Astrocyte (in vitro differentiated cells and primary cell): ENCODE measurements at regions not wholly inside any gene's neighbourhood (a gene's known extent, or its start where the extent isn't known, plus 50 kb on each side); places are given as distances from the start of the nearest gene placed in this dataset.

Experiments
- DNase-seq: peaks from one replicate; pipeline ENCODE4 v3.0.0-alpha.2; 2010; ENCODE audit warnings: low read depth
- FAIRE-seq: peaks from 2 replicates; lab custom pipeline; 2011; peaks lifted over from hg19 to GRCh38; lab: Jason Lieb, UNC
- H2AFZ ChIP-seq: 2 replicates; pipeline ENCODE4 v1.6.0; 2012; ENCODE audit warnings: low read depth, low read length, inconsistent platforms
- H3K27ac ChIP-seq: 2 replicates; pipeline ENCODE4 v1.5.1; 2011; ENCODE audit warnings: low read depth, low read length, inconsistent platforms
- H3K27me3 ChIP-seq: 2 replicates; pipeline ENCODE4 v1.6.0; 2011; ENCODE audit warnings: low read length, inconsistent platforms; ENCODE audit not compliant: insufficient read depth
- H3K36me3 ChIP-seq: 2 replicates; pipeline ENCODE4 v1.5.1; 2011; ENCODE audit warnings: low read length, inconsistent platforms; ENCODE audit not compliant: insufficient read depth
- H3K4me1 ChIP-seq: 2 replicates; pipeline ENCODE4 v1.5.1; 2011; ENCODE audit warnings: low read length, inconsistent platforms; ENCODE audit not compliant: insufficient read depth
- H3K4me2 ChIP-seq: 2 replicates; pipeline ENCODE4 v1.6.0; 2012; ENCODE audit warnings: low read length, inconsistent platforms
- H3K4me3 ChIP-seq: 2 replicates; pipeline ENCODE4 v1.5.1; 2011; ENCODE audit warnings: low read depth, mild to moderate bottlenecking, low read length, inconsistent platforms; ENCODE audit not compliant: insufficient read depth
- H3K79me2 ChIP-seq: 2 replicates; pipeline ENCODE4 v1.6.0; 2012; ENCODE audit warnings: mild to moderate bottlenecking, low read length, inconsistent platforms; ENCODE audit not compliant: insufficient read depth
- H3K9ac ChIP-seq: 2 replicates; pipeline ENCODE4 v1.6.0; 2012; ENCODE audit warnings: mild to moderate bottlenecking, low read length, inconsistent platforms
- H3K9me3 ChIP-seq: 2 replicates; pipeline ENCODE4 v1.5.1; 2012; ENCODE audit warnings: low read depth, mild to moderate bottlenecking, low read length, inconsistent platforms; ENCODE audit not compliant: insufficient read depth
- H4K20me1 ChIP-seq: 2 replicates; pipeline ENCODE4 v1.6.0; 2012; ENCODE audit warnings: low read length, inconsistent platforms; ENCODE audit not compliant: insufficient read depth
- H3K27ac Mint-ChIP-seq: one replicate; pipeline ENCODE4 v1.8.0; 2021; ENCODE audit warnings: mild to moderate bottlenecking, mixed read lengths; ENCODE audit not compliant: unreplicated experiment
- H3K27me3 Mint-ChIP-seq: one replicate; pipeline ENCODE4 v1.8.0; 2021; ENCODE audit warnings: low read depth, mixed read lengths; ENCODE audit not compliant: unreplicated experiment
- H3K36me3 Mint-ChIP-seq: one replicate; pipeline ENCODE4 v1.8.0; 2021; ENCODE audit warnings: low read depth, mixed read lengths; ENCODE audit not compliant: unreplicated experiment
- H3K4me1 Mint-ChIP-seq: one replicate; pipeline ENCODE4 v1.8.0; 2021; ENCODE audit warnings: low read depth, mixed read lengths; ENCODE audit not compliant: unreplicated experiment
- H3K4me3 Mint-ChIP-seq: one replicate; pipeline ENCODE4 v1.8.0; 2021; ENCODE audit warnings: mild to moderate bottlenecking, moderate library complexity, mixed read lengths; ENCODE audit not compliant: unreplicated experiment
- H3K9me3 Mint-ChIP-seq: one replicate; pipeline ENCODE4 v1.8.0; 2021; ENCODE audit warnings: mild to moderate bottlenecking, mixed read lengths; ENCODE audit not compliant: unreplicated experiment
- CTCF ChIP-seq: IDR thresholded peaks from 2 replicates; pipeline ENCODE4 v1.5.1; 2011; ENCODE audit warnings: low read depth, mild to moderate bottlenecking, inconsistent platforms, low read length, moderate library complexity; ENCODE audit not compliant: insufficient read depth
- EZH2 ChIP-seq: IDR thresholded peaks from 2 replicates; pipeline ENCODE4 v1.6.1; 2012; ENCODE audit warnings: mild to moderate bottlenecking, low read length, inconsistent platforms; ENCODE audit not compliant: insufficient read depth

GRCh38 chr6:130307752-130308361 is 58.0 kb upstream of the TMEM200A start:
- Histone ChIP-seq H3K4me3 (no peak overlapping the region), H3K27me3 (no peaks in the 10 kb centered on the region), H2AFZ (no peak overlapping the region), H3K36me3 (no peaks in the 10 kb centered on the region), H3K4me1 (peaks cover 9% of the 10 kb centered on the region), H4K20me1 (no peaks in the 10 kb centered on the region), H3K4me2 (peak overlapping the region; percentile 32), H3K9me3 (no peaks in the 10 kb centered on the region), H3K9ac (no peak overlapping the region), H3K79me2 (peaks cover 1% of the 10 kb centered on the region), H3K27ac (peak overlapping the region; percentile 0)
- Mint-ChIP-seq H3K4me3 (no peak overlapping the region), H3K4me1 (peaks cover 10% of the 10 kb centered on the region), H3K9me3 (no peaks in the 10 kb centered on the region), H3K36me3 (no peaks in the 10 kb centered on the region), H3K27ac (no peak overlapping the region), H3K27me3 (no peaks in the 10 kb centered on the region)
- TF ChIP-seq CTCF (no peak), EZH2 (no peak)
- DNase-seq: peak; percentile 72
- FAIRE-seq: peak; percentile 45

- H3K4me1 Mint-ChIP-seq: peaks cover 10% of the 10 kb centered on the region
- DNase-seq (no peak), FAIRE-seq (no peak)
- no peak overlapping the region for H3K4me2 ChIP-seq
- no peak overlapping the region for H3K9ac ChIP-seq
- no peak overlapping the region for H3K4me3 Mint-ChIP-seq
- H3K79me2 ChIP-seq: peaks cover 4% of the 10 kb centered on the region
- TF ChIP-seq CTCF (no peak), EZH2 (no peak)
- no peak overlapping the region for H3K27ac Mint-ChIP-seq
- H3K4me1 ChIP-seq: peaks cover 9% of the 10 kb centered on the region
- H4K20me1 ChIP-seq: no peaks in the 10 kb centered on the region
- H3K36me3 Mint-ChIP-seq: no peaks in the 10 kb centered on the region
- no peak overlapping the region for H3K4me3 ChIP-seq
- H3K36me3 ChIP-seq: no peaks in the 10 kb centered on the region
- no peak overlapping the region for H2AFZ ChIP-seq
- H3K9me3 ChIP-seq: no peaks in the 10 kb centered on the region
- no peaks in the 10 kb centered on the region for H3K27me3 Mint-ChIP-seq
- H3K27ac ChIP-seq: no peak overlapping the region
- no peaks in the 10 kb centered on the region for H3K9me3 Mint-ChIP-seq
- H3K27me3 ChIP-seq: no peaks in the 10 kb centered on the region
These were observed 59.4 kb upstream of the TMEM200A start for GRCh38 chr6:130306377-130306776.

GRCh38 chr6:130303431-130303830 is 62.4 kb upstream of the TMEM200A start:
- H2AFZ ChIP-seq: no peak overlapping the region
- Mint-ChIP-seq H3K4me1 (peaks cover 10% of the 10 kb centered on the region), H3K36me3 (no peaks in the 10 kb centered on the region), H3K27ac (no peak overlapping the region), H3K4me3 (no peak overlapping the region), H3K27me3 (no peaks in the 10 kb centered on the region), H3K9me3 (no peaks in the 10 kb centered on the region)
- no peaks in the 10 kb centered on the region for H3K9me3 ChIP-seq
- no peak overlapping the region for H3K4me3 ChIP-seq
- DNase-seq: peak; percentile 62
- no peak for FAIRE-seq
- H4K20me1 ChIP-seq: no peaks in the 10 kb centered on the region
- TF ChIP-seq EZH2: no peak
- TF ChIP-seq CTCF: no peak
- no peaks in the 10 kb centered on the region for H3K36me3 ChIP-seq
- peaks cover 4% of the 10 kb centered on the region for H3K79me2 ChIP-seq
- H3K27ac ChIP-seq: no peak overlapping the region
- H3K9ac ChIP-seq: no peak overlapping the region
- no peak overlapping the region for H3K4me2 ChIP-seq
- H3K27me3 ChIP-seq: no peaks in the 10 kb centered on the region
- peaks cover 9% of the 10 kb centered on the region for H3K4me1 ChIP-seq
